Adrenal gland (tissue), 5 donors: ENCODE measurements at regions not wholly inside any gene's neighbourhood (a gene's known extent, or its start where the extent isn't known, plus 50 kb on each side); places are given as distances from the start of the nearest gene placed in this dataset.

ENCODE experiments used
- CTCF ChIP-seq, 6 experiments: fragments of 450-650 bp in 4 of 6; fragments of 200-600 bp in 2 of 6; sonication (generic) in 1 of 6; IDR thresholded peaks; 1 replicate in 5 of 6; 2 replicates in 1 of 6; pipeline versions ENCODE4 v1.5.1 to v1.8.0; 2016 to 2021; ENCODE audit warnings: antibody characterized with exemption in 6 of 6, mild to moderate bottlenecking in 2 of 6, moderate library complexity in 1 of 6
- POLR2A ChIP-seq, 2 donors: fragments of 450-650 bp; IDR thresholded peaks; one replicate each; pipeline ENCODE4 v1.6.1; 2017; ENCODE audit warnings: antibody characterized with exemption in 2 of 2, mild to moderate bottlenecking in 2 of 2, moderate library complexity in 1 of 2
- donor health status: DM: no; HTN: no; CAD: no.

GRCh38 chr5:30581198-30581935, 612.1 kb upstream of the CDH6 start:
- TF ChIP-seq CTCF (IDR thresholded peaks at IDR 0.05) (no peak), POLR2A (IDR thresholded peaks at IDR 0.05) (no peak)
